ENCODE measurements at regions not wholly inside any gene's neighbourhood (a gene's known extent, or its start where the extent isn't known, plus 50 kb on each side); places are given as distances from the start of the nearest gene placed in this dataset.

DNA sequence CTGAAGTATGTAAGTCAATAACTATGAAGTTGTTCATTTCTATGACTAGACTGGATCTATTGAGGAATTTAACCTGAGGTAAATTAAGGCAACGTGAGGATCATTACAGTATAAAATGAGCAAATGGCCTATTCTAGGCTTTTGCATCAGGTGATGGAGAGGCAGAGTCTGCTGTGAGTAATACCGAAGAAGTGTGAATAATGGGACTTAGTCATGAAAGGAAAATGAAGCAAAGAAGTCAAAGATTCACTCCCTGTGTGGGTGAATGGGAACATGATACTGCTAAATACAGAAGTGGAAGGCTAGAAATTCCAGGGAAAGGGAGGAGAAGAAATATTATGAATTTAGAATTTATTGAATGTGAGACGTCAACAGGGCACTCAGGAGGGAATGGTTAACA is 774.1 kb downstream of the LIG4 start:
- TF ChIP-seq, protein P1, sequence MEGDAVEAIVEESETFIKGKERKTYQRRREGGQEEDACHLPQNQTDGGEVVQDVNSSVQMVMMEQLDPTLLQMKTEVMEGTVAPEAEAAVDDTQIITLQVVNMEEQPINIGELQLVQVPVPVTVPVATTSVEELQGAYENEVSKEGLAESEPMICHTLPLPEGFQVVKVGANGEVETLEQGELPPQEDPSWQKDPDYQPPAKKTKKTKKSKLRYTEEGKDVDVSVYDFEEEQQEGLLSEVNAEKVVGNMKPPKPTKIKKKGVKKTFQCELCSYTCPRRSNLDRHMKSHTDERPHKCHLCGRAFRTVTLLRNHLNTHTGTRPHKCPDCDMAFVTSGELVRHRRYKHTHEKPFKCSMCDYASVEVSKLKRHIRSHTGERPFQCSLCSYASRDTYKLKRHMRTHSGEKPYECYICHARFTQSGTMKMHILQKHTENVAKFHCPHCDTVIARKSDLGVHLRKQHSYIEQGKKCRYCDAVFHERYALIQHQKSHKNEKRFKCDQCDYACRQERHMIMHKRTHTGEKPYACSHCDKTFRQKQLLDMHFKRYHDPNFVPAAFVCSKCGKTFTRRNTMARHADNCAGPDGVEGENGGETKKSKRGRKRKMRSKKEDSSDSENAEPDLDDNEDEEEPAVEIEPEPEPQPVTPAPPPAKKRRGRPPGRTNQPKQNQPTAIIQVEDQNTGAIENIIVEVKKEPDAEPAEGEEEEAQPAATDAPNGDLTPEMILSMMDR (IDR thresholded peaks at IDR 0.05; ENCODE audit: insufficient read depth, low read depth, low read length): no peak
- TF ChIP-seq EZH2 (IDR thresholded peaks at IDR 0.05; ENCODE audit: insufficient read depth, low read length): no peak

Measured in astrocyte (in vitro differentiated cells and primary cell).